ENCODE measurements at regions not wholly inside any gene's neighbourhood (a gene's known extent, or its start where the extent isn't known, plus 50 kb on each side); places are given as distances from the start of the nearest gene placed in this dataset.

DNA sequence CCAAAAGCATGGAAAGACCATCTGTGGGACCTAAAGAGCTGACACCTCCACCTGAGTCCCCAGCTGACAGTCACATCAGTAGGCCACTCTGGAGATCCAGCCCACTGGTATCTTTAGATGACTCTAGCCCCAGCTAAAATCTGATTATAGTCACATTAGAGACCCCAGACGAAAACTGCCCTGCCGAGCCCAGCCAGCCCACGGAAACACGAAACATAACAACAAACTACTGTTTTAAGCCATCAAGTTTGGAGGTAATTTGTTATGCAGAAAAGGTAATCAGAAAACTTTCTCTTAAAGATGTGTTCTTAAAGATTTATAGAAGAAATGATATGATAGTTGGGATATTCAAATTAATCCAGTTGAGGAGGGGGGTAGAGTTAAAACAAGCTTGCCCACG, 175.7 kb downstream of the DHX15 start:
- DNase-seq (ENCODE audit: low read depth) = no peak
- TF ChIP-seq, protein P1, sequence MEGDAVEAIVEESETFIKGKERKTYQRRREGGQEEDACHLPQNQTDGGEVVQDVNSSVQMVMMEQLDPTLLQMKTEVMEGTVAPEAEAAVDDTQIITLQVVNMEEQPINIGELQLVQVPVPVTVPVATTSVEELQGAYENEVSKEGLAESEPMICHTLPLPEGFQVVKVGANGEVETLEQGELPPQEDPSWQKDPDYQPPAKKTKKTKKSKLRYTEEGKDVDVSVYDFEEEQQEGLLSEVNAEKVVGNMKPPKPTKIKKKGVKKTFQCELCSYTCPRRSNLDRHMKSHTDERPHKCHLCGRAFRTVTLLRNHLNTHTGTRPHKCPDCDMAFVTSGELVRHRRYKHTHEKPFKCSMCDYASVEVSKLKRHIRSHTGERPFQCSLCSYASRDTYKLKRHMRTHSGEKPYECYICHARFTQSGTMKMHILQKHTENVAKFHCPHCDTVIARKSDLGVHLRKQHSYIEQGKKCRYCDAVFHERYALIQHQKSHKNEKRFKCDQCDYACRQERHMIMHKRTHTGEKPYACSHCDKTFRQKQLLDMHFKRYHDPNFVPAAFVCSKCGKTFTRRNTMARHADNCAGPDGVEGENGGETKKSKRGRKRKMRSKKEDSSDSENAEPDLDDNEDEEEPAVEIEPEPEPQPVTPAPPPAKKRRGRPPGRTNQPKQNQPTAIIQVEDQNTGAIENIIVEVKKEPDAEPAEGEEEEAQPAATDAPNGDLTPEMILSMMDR (IDR thresholded peaks at IDR 0.05; ENCODE audit: insufficient read depth, low read depth, low read length, missing control alignments) = no peak
- H3K4me3 ChIP-seq (ENCODE audit: low read length) = no peak overlapping the region

DNA sequence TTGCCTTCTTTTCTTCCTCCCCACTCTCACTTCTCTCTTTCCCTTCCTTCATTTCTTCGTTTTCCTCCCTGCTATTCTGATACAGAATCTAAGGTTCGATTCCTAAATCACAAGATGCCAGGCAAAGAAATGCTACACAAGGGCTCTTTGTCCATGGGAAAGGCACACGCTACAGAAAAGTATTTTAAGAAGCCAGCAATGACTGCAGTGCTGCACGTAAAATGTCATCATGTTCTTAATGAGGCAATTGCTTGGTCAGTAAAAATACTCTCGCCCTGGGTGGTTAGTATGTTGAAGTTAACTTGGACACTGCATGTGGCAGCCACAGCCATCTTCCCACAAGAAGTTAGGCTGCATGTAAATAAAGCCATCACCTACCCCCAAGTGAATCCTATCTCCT, 178.4 kb downstream of the DHX15 start:
- DNase-seq (ENCODE audit: low read depth) = no peak
- no peak overlapping the region for H3K4me3 ChIP-seq (ENCODE audit: low read length)
- TF ChIP-seq, protein P1 (IDR thresholded peaks at IDR 0.05; ENCODE audit: insufficient read depth, low read depth, low read length, missing control alignments) = no peak

DNA sequence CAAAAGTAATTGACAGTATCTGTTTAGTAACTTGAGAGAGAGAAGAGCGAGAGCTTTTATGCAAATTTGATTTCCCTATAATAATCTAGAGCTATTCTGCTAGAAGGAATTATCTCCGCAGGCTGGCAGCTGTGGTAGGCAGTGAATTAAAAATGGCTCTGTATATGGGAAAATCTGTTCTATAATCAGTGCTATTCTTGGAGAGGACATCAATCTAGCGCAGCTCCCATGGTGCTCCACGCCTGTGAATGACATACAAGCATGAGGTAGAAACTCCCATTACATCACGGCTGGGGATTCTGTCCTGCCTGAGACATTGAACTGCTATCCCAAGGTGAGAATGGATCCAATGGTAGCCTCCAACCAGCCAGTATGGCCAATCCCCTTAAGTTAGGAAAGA, 179.0 kb downstream of the DHX15 start:
- DNase-seq (ENCODE audit: low read depth) = no peak
- TF ChIP-seq, protein P1 (IDR thresholded peaks at IDR 0.05; ENCODE audit: insufficient read depth, low read depth, low read length, missing control alignments) = no peak

DNA sequence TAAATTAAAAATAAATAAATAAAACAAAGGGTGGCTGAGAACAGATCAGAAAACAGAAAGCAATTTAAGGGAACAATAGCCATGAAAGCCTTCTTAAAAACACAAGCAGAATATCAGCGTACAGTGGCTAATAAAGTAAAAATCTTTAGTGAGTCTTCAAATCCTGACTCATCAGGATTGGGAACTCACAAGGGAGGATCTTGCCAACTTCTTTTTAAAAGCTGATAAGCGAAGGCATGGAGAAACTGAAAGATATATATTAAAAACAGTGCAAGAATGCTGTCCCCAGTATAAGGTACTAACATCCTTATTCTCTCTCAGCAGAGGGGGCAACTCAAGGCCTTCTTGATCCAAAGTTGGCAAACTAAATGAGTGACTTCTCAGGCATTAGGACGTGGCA, 180.1 kb downstream of the DHX15 start:
- no peak overlapping the region for H3K4me3 ChIP-seq (ENCODE audit: low read length)
- TF ChIP-seq, protein P1 (IDR thresholded peaks at IDR 0.05; ENCODE audit: insufficient read depth, low read depth, low read length, missing control alignments) = no peak
- DNase-seq (ENCODE audit: low read depth) = no peak

More for the DNA sequence above, 179.0 kb downstream of the DHX15 start:
- H3K4me3 ChIP-seq (ENCODE audit: low read length) = no peak overlapping the region

DNA sequence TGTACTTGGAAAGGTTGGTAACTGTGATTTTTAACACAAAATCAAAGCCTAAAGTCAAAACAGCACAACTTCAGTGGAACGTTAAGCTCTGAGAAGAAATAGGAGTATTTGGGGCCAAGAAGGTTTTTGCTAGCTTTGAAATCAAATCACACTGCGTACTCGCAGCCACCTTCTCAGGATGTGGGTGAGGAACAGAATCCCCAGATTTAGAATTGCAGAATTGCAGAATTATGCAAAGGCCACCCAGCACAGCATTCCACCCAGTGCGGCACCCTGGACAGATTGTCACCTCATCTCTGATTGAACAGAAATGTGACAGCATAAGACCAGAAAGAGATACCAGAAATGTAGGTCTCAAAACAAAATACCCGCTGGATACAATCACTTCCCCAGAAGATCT, 181.1 kb downstream of the DHX15 start:
- no peak for DNase-seq (ENCODE audit: low read depth)
- TF ChIP-seq, protein P1 (IDR thresholded peaks at IDR 0.05; ENCODE audit: insufficient read depth, low read depth, low read length, missing control alignments) = no peak
- no peak overlapping the region for H3K4me3 ChIP-seq (ENCODE audit: low read length)

DNA sequence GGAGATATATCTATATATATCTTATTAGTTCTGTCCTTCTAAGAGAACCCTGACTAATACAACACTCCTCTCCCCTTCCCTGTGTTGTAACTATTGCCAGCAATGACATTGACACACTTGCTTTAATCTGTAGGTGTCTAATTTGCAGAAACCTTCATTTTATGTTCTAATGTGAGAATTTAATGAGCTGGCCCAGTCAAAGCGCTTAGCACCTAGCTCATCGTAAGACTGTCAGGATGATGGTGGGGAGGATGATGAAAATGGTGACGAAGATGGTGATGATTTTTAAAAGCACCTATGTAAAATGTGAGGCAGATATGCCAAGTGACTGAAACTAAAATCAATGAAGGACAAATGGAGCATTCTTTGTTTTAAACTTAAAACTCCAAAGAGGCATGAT, 183.8 kb downstream of the DHX15 start:
- H3K4me3 ChIP-seq (ENCODE audit: low read length) = no peak overlapping the region
- TF ChIP-seq, protein P1 (IDR thresholded peaks at IDR 0.05; ENCODE audit: insufficient read depth, low read depth, low read length, missing control alignments) = no peak
- no peak for DNase-seq (ENCODE audit: low read depth)

DNA sequence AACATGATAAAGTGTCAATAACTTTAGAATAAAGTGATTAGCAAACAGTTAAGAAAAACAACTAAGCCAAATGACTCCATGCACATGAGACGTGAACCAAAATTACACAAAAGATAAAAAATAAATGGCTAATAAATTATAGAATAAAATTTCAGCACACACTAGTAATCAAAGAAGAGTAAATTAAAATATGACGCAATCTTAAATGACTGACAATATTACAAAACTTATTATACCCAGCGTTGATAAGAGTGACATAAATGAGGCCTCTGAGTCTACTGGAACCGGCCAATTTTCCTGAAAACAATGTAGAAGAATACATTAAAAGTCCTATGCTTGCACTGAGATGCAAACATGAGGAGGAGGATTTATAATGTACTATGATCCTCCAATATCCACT, 187.4 kb downstream of the DHX15 start:
- TF ChIP-seq, protein P1 (IDR thresholded peaks at IDR 0.05; ENCODE audit: insufficient read depth, low read depth, low read length, missing control alignments) = no peak
- no peak overlapping the region for H3K4me3 ChIP-seq (ENCODE audit: low read length)
- DNase-seq (ENCODE audit: low read depth) = no peak
